Caki2 (cell line): ENCODE measurements at regions not wholly inside any gene's neighbourhood (a gene's known extent, or its start where the extent isn't known, plus 50 kb on each side); places are given as distances from the start of the nearest gene placed in this dataset.

Experiments
- DNase-seq: peaks from one replicate; pipeline ENCODE4 v3.0.0-alpha.2; 2015; ENCODE audit warnings: low read depth
- in situ Hi-C: cut with HindIII; loops from 2 replicates; pipeline ENCODE4 v1.10.0; 2016; ENCODE audit warnings: low sequenced_read_pairs, low pct_unique_long_range_greater_than_20kb, mixed read lengths

DNA sequence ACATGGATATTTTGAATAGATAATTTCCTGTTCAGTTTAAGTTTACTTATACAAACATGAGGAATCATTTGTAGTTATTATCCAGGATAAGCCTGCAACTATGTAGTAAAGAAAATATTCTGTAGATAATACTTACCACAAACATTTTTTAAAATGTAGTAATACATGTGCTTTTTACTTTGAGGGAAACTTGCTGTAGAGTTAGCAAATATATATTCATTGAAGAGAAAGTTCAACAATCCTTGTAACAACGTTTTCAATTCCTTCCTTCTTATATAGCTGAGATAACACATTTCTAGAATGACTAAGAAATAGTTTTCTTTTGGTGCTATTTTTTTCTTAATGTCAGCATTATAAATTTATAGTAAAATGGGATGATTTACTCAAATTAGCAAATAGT is 664.6 kb upstream of the ADAMTS5 start:
- in situ Hi-C loops = no loop called here
- no peak for DNase-seq

DNA sequence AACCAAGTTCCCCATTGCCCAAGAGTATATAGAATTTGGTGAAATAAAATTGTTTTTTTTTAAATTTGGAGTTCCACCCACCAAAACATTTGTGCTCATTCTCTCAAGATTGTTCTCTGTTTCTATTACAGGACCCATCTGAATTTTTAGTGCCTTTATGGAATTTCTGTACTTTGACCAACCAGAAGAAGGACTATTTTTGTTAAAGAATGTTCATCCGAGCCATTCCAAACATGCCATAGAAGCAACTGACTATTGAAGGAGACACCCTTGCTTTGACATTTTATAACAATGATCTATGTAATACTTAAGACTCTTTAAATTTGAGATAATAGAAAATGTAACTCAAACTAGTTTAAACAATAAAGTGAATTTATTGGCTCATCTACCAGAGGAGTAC is 655.7 kb upstream of the ADAMTS5 start:
- in situ Hi-C loops = no loop called here
- DNase-seq = no peak

DNA sequence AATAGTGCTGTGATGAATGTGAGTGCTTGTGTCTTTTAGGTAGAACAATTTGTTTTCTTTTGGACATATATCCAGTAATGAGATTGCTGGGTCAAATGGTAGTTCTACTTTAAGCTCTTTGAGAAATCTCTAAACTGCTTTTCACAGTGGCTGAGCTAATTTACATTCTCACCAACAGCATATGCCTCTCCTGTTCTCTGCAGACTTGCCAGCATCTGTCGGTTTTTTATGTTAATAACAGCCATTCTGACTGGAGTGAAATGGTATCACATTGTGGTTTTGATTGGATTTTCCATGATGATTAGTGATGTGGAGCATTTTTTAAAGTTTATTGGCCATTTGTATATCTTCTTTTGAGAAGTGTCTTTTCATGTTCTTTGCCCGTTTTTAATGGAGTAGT is 647.3 kb upstream of the ADAMTS5 start:
- in situ Hi-C loops = no loop called here
- no peak for DNase-seq

DNA sequence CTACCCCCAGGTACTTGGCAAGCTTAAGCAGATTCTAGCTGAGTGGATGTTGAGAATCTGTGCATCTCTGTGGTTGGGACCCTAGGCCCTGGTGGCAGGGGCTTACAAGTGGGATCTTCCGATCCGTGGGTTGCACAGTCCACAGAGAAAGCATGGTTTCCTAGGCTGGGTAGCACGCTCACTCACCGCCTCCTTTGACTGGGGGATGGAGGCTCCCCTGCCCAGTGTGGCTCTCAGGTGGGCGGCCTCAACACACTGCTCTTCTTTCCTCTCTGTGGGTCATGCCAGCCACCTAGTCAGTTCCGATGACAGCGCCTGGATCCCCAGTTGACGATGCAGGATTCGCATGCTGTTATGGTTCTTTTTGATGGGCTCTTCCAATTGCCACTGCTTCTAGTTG is 639.5 kb upstream of the ADAMTS5 start:
- in situ Hi-C loops = no loop called here
- no peak for DNase-seq

DNA sequence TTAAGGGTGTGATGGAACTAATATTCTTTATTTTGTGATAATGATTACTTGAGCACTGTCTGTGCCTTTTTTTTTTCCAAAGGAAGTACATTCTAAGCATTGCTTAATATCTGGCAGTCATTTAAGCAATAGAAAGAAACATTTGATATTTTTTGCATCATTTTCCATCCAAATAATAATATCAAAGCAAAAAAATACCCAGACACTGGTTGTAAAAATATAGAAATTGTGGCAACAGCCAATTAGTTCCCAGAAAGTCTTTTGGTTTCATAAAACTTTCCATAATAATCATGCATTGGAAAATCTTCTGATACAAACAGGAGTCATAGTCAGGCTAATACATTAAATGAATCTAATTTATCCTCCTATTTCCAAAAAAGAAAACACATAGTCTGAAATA is 629.3 kb upstream of the ADAMTS5 start:
- in situ Hi-C loops = no loop called here
- no peak for DNase-seq

DNA sequence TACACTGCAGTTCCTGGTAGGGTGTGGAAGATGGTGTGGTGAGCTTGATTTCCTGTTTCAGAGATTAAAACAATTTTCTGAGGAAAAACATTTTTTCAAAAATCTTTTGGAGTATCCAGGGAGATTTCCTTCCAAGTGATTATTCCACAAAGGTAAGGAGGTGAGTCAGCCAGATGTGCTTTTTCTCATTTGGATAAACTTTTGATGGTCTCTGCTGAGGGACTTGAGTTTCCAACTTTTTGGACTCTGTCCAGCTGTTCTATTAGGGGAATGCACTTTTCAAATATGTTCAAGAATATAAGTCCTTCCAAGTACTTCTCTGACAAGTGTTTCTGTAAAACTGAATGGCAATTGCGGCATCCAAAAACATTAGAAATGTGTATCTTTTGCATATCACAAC is 628.8 kb upstream of the ADAMTS5 start:
- in situ Hi-C loops = no loop called here
- no peak for DNase-seq

DNA sequence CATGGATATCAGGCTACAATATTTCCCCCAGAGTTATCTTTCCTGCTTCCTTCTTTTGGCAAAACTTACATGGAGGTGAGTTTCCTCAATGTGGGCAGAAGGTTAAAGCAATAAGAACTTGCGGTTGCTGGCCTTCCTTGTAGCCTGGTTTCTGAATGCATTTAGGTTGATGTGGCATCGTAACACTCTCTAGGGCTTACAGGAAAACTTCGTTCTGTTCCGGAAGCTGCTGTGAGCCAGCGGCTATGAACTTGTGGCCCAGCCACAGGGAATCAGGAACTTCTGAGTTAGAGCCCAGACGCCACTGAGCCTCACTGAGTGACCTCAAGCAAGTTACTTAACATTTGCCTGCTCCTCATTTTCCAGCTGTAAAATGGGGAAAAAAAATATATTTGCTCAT is 623.4 kb upstream of the ADAMTS5 start:
- no peak for DNase-seq
- in situ Hi-C loops = no loop called here

DNA sequence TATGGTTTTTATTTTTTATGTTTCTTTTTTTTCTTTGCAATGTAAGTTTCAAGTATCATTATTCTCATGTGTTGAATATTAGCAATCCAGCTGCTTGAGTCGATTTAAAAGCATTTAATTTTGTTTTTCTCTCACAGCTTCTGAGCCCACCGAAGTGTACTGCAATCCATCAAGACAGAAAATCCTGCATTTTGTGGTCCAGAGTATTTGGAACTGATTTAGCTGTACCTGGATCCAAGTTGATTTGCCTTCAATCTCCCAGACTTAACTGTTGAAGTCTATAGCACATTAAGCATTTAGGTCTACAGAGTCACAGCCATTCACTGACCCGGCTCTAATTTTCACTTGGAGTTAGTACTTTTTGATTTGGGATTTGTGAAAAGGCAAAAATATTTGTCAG is 622.9 kb upstream of the ADAMTS5 start:
- in situ Hi-C loops = no loop called here

DNA sequence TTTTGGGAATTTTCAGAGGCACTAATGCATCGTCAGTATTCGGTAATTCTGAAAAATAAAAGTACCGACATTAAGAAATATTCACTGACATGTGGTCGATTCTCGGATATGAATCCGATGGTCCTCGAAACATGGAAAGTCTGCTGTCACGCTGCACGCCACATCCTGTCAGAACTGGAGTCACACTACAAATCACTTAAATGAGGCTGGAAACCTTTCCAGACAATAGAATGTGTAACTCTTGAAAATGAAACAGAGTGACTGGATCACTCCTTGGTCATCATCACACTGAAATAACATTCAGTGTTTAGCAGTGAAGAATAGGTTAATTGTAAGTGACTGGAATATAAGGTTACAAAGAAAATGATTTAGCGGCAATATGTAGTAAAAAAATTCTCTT is 620.1 kb upstream of the ADAMTS5 start:
- in situ Hi-C loops = no loop called here
- no peak for DNase-seq

More for the DNA sequence above, 622.9 kb upstream of the ADAMTS5 start:
- DNase-seq = no peak

DNA sequence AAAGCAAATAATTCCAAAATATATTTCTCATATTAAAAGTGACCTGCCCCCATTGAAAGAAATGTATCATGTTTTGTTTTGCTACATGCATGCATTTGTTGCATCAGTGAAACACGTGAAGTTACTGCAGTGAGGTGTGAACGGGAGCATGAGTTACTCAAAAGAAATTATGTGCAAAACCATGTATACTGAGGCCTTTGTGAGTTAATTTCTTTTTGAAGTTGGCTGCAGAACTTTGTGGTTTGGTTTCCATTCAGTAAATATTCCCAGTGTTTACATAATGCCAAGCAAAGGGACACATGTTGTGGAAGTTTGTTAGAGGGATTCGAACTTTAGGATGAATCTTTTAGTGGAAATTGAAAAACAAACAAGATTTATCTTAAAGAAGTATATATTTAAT is 619.4 kb upstream of the ADAMTS5 start:
- DNase-seq = no peak
- in situ Hi-C loops = no loop called here

DNA sequence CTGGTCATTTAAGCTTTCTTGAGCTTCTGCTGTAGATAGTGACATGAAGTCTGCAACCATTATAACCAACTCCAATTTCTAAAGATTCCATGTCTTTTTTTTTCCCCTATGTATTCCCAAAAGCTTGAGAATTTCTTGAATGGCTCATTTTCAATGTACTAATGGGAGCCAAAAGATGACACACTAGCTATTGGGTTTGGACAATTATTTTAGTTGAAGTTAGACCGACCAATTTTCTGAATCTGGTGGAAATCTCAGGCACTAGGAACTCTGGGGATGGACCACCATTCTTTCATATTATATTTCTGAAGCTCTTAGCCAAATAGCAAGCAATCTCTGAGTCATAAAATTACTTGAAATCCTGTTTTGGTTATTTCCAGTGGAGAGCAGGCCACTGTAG is 617.4 kb upstream of the ADAMTS5 start:
- DNase-seq = no peak
- in situ Hi-C loops = no loop called here

DNA sequence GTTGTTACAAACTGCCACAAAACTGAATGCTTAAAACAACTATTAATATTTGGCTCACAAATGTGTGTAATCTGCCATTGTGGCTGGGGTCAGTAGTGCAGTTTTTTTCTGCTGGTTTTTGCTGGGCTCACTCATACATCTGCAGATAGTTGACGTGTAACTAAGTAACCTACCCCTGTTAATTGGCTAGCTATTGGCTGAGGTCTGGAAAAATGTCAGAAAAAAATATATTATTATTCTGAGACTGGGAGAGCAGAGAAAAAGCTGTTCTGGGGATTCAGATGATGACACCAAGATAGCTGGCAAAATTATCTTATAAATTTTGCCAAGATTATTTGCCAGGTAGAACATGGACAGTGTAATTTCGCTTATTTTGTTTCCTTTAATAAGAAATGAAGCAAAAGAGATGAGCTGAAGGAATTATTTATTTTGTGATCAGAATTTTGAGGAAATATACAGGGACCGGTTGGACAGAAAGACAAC is 616.1 kb upstream of the ADAMTS5 start:
- DNase-seq = no peak
- in situ Hi-C loops = no loop called here

DNA sequence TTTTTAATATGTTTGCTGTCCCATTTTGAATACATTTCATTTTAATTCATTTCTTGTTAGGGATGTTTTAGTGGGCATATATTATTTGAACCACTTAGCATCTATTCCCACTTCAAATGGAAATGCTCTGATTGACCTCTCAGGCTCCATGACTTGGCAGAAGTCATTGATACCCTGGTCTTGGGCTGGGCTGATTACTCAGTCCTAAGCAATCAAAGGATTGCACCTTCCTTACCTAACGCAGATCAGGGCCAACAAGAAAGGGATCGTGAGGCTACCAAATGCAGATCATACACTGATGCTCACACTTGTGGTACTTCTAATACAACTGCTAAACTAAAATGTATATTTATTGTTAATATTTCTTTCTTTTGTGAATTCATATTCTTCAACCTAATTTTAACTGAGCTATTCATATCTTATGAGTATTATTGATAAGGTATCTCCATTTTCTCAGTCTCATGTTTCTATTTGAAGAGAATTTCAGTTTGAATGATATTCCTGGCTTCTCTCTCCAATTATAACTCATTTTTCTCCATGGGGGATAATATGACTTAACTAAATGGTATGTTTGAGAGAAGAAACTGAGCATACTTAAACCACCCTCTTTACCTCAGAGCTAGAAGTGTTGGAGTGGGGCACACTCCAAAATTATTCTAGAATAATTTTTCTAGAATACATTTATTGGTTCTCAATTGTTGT is 615.5 kb upstream of the ADAMTS5 start:
- in situ Hi-C loops = no loop called here
- DNase-seq = no peak

DNA sequence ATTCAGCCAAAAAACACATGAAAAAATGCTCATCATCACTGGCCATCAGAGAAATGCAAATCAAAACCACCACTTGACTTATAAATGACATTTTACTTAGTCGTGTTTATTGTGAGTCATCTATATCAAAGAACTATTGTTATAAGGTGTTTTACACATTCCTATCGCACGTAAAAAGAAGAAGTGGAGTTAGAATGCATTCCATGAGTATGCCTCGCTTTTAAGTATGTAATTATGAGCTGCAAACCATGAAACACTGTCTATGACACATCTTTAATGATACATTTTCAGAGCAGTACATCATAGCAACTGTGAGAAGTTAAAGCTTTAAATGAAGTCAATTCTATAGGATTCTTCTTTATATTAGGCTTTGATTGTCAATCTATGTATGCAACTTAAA is 614.3 kb upstream of the ADAMTS5 start:
- peak; percentile 49 for DNase-seq
- in situ Hi-C loops = no loop called here

DNA sequence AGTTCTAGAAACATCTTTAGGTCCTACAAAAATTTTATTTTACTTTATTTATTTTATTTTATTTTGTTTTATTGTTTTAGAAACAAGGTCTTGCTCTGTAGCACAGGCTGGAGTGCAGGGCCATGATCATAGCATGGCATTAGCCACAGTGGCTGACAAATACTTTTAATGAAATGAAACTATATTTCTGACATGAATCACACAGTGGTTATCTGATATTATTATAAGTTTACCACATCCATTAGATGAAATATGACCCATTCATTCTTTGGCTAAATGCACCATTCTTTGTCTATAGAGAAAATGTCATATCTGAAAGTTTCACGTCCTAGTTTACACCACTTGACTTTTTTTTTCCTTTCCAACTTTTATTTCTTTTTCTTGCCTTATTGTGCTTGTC is 613.4 kb upstream of the ADAMTS5 start:
- in situ Hi-C loops = no loop called here
- DNase-seq = no peak

DNA sequence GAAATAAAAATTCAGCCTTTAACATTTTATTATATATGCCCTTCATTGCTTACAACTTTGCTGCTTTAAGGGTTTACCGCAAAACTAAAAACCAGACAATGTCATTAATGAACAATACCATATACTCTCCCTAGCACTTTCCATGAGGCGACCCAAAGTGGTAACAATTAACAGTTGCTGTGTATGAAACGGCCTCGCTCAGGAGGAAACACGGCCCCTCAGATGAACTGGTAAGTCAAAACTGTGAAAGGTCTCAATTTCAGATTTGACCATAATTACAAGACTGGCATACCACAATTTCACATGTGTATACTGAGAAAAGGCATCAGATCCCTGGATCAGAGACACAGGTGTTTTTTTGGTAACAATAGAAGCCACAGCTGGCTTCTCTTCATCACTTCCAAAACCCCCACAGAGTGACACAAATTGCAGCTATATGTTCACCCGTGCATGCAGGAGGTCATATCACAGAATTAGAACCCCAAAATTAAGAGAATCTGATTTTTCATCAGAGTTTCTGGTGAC is 611.9 kb upstream of the ADAMTS5 start:
- in situ Hi-C loops = no loop called here
- no peak for DNase-seq

DNA sequence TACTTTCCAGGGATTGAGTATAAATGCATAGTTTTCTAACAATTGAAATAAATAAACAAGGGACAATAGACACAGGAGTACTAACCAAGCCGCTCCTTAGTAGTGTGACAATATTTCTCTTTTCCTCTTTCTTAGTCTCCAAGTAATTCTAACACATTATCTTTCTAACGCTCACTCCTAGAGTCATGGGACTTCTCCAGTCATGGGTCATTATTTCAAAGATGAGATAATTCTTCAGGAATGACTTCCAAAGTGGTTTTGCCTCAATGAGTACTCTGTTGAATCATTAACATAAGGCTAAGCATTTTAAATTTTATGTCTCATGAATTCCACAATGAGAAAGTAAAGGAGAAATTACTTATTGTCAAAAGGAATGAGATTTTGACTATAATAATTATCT is 605.8 kb upstream of the ADAMTS5 start:
- in situ Hi-C loops = no loop called here
- DNase-seq = peak; percentile 92

DNA sequence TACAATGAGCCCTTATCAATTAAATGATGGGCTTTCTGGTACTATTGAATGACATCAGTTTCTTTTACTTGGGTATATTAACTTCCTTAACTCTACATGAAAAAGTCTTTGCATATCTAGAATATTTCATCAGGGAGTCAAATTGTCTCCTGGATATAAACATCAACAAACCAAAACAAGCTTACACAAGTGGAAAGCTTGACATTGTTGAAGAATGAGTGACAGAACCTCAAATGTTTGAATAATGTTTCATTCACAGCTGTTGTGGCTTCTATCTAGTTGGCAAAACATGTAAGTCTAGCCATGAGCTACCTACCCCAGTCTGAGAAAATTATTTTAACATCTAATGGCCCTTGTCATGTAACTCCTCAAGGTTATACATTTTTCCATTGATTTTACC is 604.8 kb upstream of the ADAMTS5 start:
- in situ Hi-C loops = no loop called here
- peak; percentile 88 for DNase-seq

DNA sequence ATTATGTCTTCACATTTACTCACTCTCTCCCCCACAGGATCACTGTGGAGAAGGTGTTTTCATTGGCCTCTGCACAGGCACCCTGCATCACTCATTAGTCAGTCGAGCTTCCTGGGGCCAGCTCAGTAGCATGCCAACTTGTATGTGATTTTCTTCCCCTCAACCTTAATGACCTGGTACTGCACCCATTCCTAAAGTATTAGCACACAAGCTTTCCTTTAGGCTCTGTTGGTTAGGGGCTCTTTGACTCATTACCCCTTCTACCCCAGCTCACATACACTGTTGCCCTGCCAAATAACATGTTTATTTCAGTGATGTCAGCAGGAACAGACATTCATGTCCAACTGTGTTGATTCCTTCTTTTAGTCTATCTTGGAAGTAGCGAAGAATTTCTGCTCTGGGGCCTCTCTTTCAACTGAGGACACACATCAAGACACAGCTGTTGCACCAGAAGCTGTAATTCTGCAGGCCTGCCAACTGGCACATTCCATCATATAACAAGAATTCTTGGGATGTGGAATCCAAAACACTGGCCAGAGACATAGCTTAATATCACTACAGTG is 603.5 kb upstream of the ADAMTS5 start:
- DNase-seq = peak; percentile 91
- in situ Hi-C loops = no loop called here

DNA sequence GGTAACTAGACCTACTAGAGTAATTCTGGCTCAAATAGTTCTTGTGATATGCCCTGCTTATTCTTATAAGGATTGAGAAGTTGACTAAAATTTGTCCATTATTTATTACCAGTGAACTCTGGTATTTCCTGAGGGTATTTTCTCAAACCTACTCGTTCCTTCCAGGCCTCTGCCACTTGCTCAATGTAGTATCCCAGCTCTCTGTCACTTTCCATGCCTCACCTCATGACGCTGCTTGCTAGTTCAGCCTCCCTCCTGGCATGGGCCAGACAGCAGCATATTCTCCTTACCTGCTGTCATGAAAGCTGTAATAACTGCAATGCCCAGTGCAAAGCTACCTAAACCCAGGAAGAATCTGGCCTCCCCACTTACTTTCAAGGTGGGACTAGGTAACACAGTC is 602.9 kb upstream of the ADAMTS5 start:
- in situ Hi-C loops = no loop called here
- no peak for DNase-seq
